Cardiac fibroblast (primary cell): ENCODE measurements at regions not wholly inside any gene's neighbourhood (a gene's known extent, or its start where the extent isn't known, plus 50 kb on each side); places are given as distances from the start of the nearest gene placed in this dataset.

Experiments
- DNase-seq, 2 donors: peaks; one replicate each; pipeline versions ENCODE4 v3.0.0 to v3.0.0-alpha.2; 2010; ENCODE audit warnings: low read depth in 2 of 2
- H3K4me3 ChIP-seq, 2 donors: replicated peaks in 1 of 2; 1 replicate in 1 of 2; 2 replicates in 1 of 2; pipeline ENCODE4 v1.5.1; 2011; ENCODE audit warnings: low read depth in 2 of 2, low read length in 2 of 2, mild to moderate bottlenecking in 2 of 2, moderate library complexity in 1 of 2
- TF ChIP-seq, protein P1 (sequence below): IDR thresholded peaks from one replicate; pipeline ENCODE4 v1.5.1; 2011; ENCODE audit warnings: low read depth, mild to moderate bottlenecking, low read length, inconsistent platforms

DNA sequence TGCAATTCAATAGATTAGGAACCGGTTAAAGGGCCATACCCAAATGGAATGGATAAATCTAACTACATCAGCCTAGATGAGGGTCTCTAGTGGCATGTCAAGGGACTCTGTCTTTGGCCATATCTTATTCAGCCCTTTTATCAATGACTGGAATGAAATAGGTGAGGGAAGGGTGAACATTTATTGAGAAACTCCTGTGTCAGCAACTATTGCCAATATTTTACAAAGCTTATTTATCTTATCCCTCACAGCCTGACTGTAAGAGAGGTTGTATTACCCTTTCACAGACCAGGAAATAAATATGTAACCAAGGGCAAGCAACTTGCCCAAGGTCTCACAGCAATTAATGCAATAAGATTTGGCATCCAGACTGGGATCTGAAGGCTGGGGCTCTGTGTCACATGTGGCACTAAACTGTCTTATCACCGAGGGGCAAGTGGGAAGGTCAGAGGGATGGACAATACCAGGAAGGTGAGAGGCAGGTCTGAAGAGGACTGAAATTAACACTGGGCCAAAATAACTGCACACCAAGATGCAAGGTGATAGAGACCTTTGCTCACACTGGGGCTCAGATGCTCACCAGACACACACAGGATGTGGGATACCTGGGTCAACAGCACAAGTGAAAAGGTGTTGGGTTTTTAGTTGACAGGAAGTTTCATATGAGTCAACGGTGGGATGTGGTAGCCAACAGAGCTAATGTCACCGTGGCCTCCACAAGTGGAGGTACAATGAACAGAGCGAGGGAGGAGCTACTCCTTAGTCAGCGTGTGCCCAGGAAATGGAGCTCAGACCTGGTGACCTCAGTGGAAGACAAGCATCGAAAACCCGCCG, 261.3 kb downstream of the RPLP1 start:
- TF ChIP-seq, protein P1, sequence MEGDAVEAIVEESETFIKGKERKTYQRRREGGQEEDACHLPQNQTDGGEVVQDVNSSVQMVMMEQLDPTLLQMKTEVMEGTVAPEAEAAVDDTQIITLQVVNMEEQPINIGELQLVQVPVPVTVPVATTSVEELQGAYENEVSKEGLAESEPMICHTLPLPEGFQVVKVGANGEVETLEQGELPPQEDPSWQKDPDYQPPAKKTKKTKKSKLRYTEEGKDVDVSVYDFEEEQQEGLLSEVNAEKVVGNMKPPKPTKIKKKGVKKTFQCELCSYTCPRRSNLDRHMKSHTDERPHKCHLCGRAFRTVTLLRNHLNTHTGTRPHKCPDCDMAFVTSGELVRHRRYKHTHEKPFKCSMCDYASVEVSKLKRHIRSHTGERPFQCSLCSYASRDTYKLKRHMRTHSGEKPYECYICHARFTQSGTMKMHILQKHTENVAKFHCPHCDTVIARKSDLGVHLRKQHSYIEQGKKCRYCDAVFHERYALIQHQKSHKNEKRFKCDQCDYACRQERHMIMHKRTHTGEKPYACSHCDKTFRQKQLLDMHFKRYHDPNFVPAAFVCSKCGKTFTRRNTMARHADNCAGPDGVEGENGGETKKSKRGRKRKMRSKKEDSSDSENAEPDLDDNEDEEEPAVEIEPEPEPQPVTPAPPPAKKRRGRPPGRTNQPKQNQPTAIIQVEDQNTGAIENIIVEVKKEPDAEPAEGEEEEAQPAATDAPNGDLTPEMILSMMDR = no peak
- no peak overlapping the region for H3K4me3 ChIP-seq
- DNase-seq = no peak

DNA sequence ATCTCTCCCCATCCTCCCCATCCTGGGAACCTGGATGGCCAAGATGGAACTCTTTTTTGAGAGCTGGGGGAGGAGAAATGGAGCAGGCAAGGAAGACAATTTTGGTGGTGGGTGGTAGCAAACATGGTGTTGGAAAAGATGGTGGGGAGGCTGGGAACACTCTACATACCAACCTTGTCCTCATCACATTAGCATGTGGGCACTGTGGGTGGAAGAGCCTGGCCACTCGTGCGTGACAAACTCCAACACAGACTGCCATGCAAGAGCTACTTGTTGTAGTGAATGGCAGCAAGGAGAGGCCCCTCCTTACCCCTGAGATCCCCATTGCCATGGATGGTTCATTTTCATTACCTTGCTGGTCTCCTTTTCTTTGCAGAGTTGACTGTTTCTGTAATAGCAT, 262.6 kb downstream of the RPLP1 start:
- no peak overlapping the region for H3K4me3 ChIP-seq
- no peak for DNase-seq
- TF ChIP-seq, protein P1 = no peak

DNA sequence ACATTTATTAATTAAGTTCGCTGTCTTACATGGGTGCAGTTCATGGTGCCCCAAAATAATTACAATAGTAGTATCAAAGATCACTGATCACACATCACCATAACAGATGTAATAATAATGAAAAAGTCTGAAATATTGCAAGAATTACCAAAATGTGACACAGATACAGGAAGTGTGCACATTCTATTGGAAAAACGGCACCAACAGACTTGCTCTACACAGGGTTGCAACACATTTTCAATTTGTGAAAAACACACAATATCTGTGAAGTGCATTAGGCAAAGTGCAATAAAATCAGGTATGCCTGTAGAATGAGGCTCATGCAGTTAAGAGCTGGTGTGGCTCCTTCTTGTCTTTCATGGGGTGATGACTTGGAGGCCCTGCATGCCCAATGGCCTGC, 265.8 kb downstream of the RPLP1 start:
- TF ChIP-seq, protein P1 = no peak
- DNase-seq = no peak
- H3K4me3 ChIP-seq = no peak overlapping the region

DNA sequence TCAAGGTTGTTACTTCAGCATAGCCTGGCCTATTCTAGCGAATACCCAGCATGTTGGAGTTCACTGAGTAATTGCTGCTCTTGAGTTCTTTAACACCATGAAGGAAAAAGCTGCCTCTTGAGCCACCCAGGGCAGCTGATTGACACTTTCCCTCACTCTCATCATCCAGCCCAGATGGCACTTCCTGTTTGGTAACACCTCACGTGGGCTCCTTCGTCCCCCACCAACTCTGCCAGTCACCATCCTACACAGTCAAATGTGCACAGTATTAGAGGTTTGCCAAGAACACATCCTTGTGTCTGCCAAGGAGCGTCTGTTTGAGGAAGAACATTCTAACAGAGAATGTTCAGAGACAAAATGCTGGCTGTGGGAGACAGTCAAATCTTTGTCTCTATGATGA, 266.3 kb downstream of the RPLP1 start:
- TF ChIP-seq, protein P1 = no peak
- H3K4me3 ChIP-seq = no peak overlapping the region
- DNase-seq = no peak

DNA sequence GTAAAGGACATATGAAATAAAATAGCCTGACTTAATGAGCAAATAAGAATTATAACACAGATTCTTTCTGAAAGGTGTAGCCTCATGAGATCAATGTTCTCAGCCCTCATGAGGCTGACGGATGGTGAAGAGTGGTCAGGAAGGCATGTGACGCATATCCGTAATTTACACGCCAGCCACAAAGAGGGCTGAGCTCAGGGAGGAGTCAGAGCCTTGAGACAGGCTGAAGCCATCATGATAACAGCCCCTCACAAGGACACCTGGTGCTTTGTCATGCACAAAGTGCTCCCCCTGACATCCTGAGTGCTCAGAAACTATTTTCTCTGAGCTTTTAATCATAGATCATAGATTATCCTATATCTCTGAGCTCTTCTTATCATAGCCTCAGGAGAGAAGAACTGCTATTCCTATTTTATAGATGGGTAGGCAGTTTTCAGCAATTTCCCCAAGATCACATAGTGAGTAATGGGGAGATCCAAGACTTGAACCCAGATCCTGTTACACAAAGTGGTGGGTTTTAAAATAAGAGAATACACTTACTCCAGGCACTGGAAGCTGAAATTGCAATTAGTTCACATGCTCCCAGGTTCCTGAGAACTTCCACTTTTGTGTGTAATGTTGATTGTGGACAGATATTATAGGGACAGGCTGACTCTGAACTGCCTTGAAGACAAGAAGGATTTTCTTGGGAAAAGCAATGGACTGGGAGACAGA, 267.1 kb downstream of the RPLP1 start:
- DNase-seq = peak; percentile 29 to 33
- H3K4me3 ChIP-seq = no peak overlapping the region
- TF ChIP-seq, protein P1 = no peak

DNA sequence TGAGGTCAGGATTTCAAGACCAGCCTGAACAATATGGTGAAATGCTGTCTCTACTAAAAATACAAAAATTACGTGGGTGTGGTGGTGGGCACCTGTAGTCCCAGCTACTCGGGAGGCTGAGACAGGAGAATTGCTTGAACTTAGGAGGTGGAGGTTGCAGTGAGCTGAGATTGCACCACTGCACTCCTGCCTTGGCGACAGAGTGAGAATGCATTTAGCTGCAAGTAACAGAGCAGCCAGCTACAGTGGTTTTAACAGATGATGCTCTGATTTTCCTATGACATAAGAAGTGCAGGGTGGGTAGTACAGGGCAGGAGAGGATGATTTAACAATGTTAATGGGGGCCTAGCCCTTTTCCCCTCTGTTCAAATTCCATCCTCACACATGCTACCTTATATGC, 267.9 kb downstream of the RPLP1 start:
- no peak for DNase-seq
- TF ChIP-seq, protein P1 = no peak
- no peak overlapping the region for H3K4me3 ChIP-seq
